ENCODE measurements at regions not wholly inside any gene's neighbourhood (a gene's known extent, or its start where the extent isn't known, plus 50 kb on each side); places are given as distances from the start of the nearest gene placed in this dataset.

DNA sequence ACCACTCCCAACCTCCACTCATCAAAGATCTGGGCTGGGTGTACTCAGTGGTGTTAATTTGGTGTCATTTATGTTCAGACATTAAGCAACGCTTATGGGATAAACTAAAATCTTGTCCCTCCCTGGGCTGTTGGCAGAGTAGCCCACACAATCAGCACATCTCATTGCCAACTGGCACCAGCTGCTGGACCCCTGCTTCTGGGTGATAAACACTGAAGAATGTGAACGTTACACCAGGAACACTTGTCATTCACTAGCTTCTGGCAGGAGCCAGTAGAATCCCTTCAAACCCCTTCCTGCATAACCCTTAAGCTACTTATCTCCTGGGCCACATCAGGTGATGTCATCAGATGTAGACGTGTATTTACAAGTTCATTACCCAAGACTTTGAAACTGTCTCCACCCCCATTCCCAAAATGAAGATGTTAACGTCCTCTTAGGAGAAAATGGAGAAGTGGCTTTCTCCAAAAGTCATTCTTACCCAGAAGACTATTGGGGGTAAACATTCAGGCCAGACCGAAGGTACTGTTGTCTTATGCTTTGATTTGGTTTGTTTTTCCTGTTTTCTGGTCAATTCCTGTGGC lies 107.8 kb upstream of the CD93 start (continued):
- TF ChIP-seq, protein P1, sequence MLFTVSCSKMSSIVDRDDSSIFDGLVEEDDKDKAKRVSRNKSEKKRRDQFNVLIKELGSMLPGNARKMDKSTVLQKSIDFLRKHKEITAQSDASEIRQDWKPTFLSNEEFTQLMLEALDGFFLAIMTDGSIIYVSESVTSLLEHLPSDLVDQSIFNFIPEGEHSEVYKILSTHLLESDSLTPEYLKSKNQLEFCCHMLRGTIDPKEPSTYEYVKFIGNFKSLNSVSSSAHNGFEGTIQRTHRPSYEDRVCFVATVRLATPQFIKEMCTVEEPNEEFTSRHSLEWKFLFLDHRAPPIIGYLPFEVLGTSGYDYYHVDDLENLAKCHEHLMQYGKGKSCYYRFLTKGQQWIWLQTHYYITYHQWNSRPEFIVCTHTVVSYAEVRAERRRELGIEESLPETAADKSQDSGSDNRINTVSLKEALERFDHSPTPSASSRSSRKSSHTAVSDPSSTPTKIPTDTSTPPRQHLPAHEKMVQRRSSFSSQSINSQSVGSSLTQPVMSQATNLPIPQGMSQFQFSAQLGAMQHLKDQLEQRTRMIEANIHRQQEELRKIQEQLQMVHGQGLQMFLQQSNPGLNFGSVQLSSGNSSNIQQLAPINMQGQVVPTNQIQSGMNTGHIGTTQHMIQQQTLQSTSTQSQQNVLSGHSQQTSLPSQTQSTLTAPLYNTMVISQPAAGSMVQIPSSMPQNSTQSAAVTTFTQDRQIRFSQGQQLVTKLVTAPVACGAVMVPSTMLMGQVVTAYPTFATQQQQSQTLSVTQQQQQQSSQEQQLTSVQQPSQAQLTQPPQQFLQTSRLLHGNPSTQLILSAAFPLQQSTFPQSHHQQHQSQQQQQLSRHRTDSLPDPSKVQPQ (CRISPR knock-in tag; IDR thresholded peaks at IDR 0.05; ENCODE audit: borderline replicate concordance), result no peak
- TF ChIP-seq POLR3G (IDR thresholded peaks at IDR 0.05; ENCODE audit: extremely low read depth, insufficient read length, insufficient replicate concordance), result no peak
- TF ChIP-seq RHOXF2B (CRISPR knock-in tag; conservative IDR thresholded peaks at IDR 0.05), result no peak
- peak; percentile 93 for TF ChIP-seq CREM (IDR thresholded peaks at IDR 0.05; ENCODE audit: low read depth)
- TF ChIP-seq, protein P2, sequence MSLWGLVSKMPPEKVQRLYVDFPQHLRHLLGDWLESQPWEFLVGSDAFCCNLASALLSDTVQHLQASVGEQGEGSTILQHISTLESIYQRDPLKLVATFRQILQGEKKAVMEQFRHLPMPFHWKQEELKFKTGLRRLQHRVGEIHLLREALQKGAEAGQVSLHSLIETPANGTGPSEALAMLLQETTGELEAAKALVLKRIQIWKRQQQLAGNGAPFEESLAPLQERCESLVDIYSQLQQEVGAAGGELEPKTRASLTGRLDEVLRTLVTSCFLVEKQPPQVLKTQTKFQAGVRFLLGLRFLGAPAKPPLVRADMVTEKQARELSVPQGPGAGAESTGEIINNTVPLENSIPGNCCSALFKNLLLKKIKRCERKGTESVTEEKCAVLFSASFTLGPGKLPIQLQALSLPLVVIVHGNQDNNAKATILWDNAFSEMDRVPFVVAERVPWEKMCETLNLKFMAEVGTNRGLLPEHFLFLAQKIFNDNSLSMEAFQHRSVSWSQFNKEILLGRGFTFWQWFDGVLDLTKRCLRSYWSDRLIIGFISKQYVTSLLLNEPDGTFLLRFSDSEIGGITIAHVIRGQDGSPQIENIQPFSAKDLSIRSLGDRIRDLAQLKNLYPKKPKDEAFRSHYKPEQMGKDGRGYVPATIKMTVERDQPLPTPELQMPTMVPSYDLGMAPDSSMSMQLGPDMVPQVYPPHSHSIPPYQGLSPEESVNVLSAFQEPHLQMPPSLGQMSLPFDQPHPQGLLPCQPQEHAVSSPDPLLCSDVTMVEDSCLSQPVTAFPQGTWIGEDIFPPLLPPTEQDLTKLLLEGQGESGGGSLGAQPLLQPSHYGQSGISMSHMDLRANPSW (CRISPR knock-in tag; IDR thresholded peaks at IDR 0.05), result no peak
- TF ChIP-seq, protein P3, sequence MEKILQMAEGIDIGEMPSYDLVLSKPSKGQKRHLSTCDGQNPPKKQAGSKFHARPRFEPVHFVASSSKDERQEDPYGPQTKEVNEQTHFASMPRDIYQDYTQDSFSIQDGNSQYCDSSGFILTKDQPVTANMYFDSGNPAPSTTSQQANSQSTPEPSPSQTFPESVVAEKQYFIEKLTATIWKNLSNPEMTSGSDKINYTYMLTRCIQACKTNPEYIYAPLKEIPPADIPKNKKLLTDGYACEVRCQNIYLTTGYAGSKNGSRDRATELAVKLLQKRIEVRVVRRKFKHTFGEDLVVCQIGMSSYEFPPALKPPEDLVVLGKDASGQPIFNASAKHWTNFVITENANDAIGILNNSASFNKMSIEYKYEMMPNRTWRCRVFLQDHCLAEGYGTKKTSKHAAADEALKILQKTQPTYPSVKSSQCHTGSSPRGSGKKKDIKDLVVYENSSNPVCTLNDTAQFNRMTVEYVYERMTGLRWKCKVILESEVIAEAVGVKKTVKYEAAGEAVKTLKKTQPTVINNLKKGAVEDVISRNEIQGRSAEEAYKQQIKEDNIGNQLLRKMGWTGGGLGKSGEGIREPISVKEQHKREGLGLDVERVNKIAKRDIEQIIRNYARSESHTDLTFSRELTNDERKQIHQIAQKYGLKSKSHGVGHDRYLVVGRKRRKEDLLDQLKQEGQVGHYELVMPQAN (IDR thresholded peaks at IDR 0.05; ENCODE audit: borderline replicate concordance), result no peak
- TF ChIP-seq ATF1 (CRISPR knock-in tag; IDR thresholded peaks at IDR 0.05), result peak; percentile 60; the same call in 1 of the 2 replicates
- peak; percentile 73 for TF ChIP-seq ATF1 (tag; IDR thresholded peaks at IDR 0.05)
- TF ChIP-seq, protein P4, sequence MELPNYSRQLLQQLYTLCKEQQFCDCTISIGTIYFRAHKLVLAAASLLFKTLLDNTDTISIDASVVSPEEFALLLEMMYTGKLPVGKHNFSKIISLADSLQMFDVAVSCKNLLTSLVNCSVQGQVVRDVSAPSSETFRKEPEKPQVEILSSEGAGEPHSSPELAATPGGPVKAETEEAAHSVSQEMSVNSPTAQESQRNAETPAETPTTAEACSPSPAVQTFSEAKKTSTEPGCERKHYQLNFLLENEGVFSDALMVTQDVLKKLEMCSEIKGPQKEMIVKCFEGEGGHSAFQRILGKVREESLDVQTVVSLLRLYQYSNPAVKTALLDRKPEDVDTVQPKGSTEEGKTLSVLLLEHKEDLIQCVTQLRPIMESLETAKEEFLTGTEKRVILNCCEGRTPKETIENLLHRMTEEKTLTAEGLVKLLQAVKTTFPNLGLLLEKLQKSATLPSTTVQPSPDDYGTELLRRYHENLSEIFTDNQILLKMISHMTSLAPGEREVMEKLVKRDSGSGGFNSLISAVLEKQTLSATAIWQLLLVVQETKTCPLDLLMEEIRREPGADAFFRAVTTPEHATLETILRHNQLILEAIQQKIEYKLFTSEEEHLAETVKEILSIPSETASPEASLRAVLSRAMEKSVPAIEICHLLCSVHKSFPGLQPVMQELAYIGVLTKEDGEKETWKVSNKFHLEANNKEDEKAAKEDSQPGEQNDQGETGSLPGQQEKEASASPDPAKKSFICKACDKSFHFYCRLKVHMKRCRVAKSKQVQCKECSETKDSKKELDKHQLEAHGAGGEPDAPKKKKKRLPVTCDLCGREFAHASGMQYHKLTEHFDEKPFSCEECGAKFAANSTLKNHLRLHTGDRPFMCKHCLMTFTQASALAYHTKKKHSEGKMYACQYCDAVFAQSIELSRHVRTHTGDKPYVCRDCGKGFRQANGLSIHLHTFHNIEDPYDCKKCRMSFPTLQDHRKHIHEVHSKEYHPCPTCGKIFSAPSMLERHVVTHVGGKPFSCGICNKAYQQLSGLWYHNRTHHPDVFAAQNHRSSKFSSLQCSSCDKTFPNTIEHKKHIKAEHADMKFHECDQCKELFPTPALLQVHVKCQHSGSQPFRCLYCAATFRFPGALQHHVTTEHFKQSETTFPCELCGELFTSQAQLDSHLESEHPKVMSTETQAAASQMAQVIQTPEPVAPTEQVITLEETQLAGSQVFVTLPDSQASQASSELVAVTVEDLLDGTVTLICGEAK (IDR thresholded peaks at IDR 0.05), result no peak
- TF ChIP-seq, protein P4 (CRISPR knock-in tag; IDR thresholded peaks at IDR 0.05), result no peak
